Nephron progenitor cell (in vitro differentiated cells): ENCODE measurements at regions not wholly inside any gene's neighbourhood (a gene's known extent, or its start where the extent isn't known, plus 50 kb on each side); places are given as distances from the start of the nearest gene placed in this dataset.

Source experiments
- DNase-seq: peaks from one replicate; pipeline ENCODE4 v3.0.0; 2021
- H3K27ac Mint-ChIP-seq: 2 replicates; pipeline ENCODE4 v1.8.0; 2021; ENCODE audit warnings: mild to moderate bottlenecking, moderate library complexity, mixed read lengths
- H3K27me3 Mint-ChIP-seq: 2 replicates; pipeline ENCODE4 v1.8.0; 2021; ENCODE audit warnings: mild to moderate bottlenecking, low read depth, mixed read lengths; ENCODE audit not compliant: poor library complexity
- H3K36me3 Mint-ChIP-seq: 2 replicates; pipeline ENCODE4 v1.8.0; 2021; ENCODE audit warnings: low read depth, mixed read lengths
- H3K4me1 Mint-ChIP-seq: 2 replicates; pipeline ENCODE4 v1.8.0; 2021; ENCODE audit warnings: mixed read lengths
- H3K4me3 Mint-ChIP-seq: 2 replicates; pipeline ENCODE4 v1.8.0; 2021; ENCODE audit warnings: mild to moderate bottlenecking, moderate library complexity, mixed read lengths
- H3K9me3 Mint-ChIP-seq: 2 replicates; pipeline ENCODE4 v1.8.0; 2021; ENCODE audit warnings: mild to moderate bottlenecking, moderate library complexity, mixed read lengths
- CTCF ChIP-seq: fragments of 200-600 bp; sonication (generic); IDR thresholded peaks from 2 replicates; pipeline ENCODE4 v1.5.0; 2021; ENCODE audit warnings: antibody characterized with exemption

- DNase-seq, result no peak
- H3K4me1 Mint-ChIP-seq, result no peaks in the 10 kb centered on the region
- H3K27ac Mint-ChIP-seq, result no peak overlapping the region
- peaks cover 89% of the 10 kb centered on the region for H3K27me3 Mint-ChIP-seq
- no peaks in the 10 kb centered on the region for H3K9me3 Mint-ChIP-seq
- H3K36me3 Mint-ChIP-seq, result no peaks in the 10 kb centered on the region
- no peak overlapping the region for H3K4me3 Mint-ChIP-seq
- no peak for TF ChIP-seq CTCF
Observed at GRCh38 chr7:128161466-128162125, 79.5 kb upstream of the LEP start.

GRCh38 chr7:128162666-128163065 lies 78.4 kb upstream of the LEP start:
- H3K4me3 Mint-ChIP-seq, result no peak overlapping the region
- DNase-seq, result no peak
- H3K27me3 Mint-ChIP-seq, result peaks cover 92% of the 10 kb centered on the region
- TF ChIP-seq CTCF, result no peak
- no peak overlapping the region for H3K27ac Mint-ChIP-seq
- H3K36me3 Mint-ChIP-seq, result no peaks in the 10 kb centered on the region
- H3K4me1 Mint-ChIP-seq, result no peaks in the 10 kb centered on the region
- no peaks in the 10 kb centered on the region for H3K9me3 Mint-ChIP-seq

GRCh38 chr7:128163473-128163872 lies 77.6 kb upstream of the LEP start:
- Mint-ChIP-seq H3K4me1 (peaks cover 3% of the 10 kb centered on the region), H3K9me3 (no peaks in the 10 kb centered on the region), H3K4me3 (no peak overlapping the region), H3K27ac (no peak overlapping the region), H3K36me3 (no peaks in the 10 kb centered on the region), H3K27me3 (peaks cover 93% of the 10 kb centered on the region)
- DNase-seq, result no peak
- no peak for TF ChIP-seq CTCF

GRCh38 chr7:128164061-128164954 lies 76.8 kb upstream of the LEP start:
- peaks cover 94% of the 10 kb centered on the region for H3K27me3 Mint-ChIP-seq
- DNase-seq, result no peak
- no peak overlapping the region for H3K27ac Mint-ChIP-seq
- no peaks in the 10 kb centered on the region for H3K9me3 Mint-ChIP-seq
- H3K4me1 Mint-ChIP-seq, result peaks cover 11% of the 10 kb centered on the region
- no peak for TF ChIP-seq CTCF
- no peak overlapping the region for H3K4me3 Mint-ChIP-seq
- H3K36me3 Mint-ChIP-seq, result no peaks in the 10 kb centered on the region

GRCh38 chr7:128164955-128165670 lies 76.0 kb upstream of the LEP start:
- TF ChIP-seq CTCF, result no peak
- H3K27ac Mint-ChIP-seq, result no peak overlapping the region
- no peaks in the 10 kb centered on the region for H3K9me3 Mint-ChIP-seq
- H3K4me3 Mint-ChIP-seq, result peak overlapping the region; percentile 48
- H3K4me1 Mint-ChIP-seq, result peaks cover 14% of the 10 kb centered on the region
- H3K27me3 Mint-ChIP-seq, result peaks cover 94% of the 10 kb centered on the region
- H3K36me3 Mint-ChIP-seq, result no peaks in the 10 kb centered on the region
- no peak for DNase-seq
